ENCODE measurements at regions not wholly inside any gene's neighbourhood (a gene's known extent, or its start where the extent isn't known, plus 50 kb on each side); places are given as distances from the start of the nearest gene placed in this dataset.

- TF ChIP-seq POLR2AphosphoS5 (IDR thresholded peaks at IDR 0.05; ENCODE audit: low read depth, low read length), result no peak
- no peak for TF ChIP-seq POLR2A (IDR thresholded peaks at IDR 0.05; ENCODE audit: low read depth, low read length)
- no peak for TF ChIP-seq SPI1 (IDR thresholded peaks at IDR 0.05; ENCODE audit: low read depth, low read length)
- TF ChIP-seq TAF1 (IDR thresholded peaks at IDR 0.05; ENCODE audit: low read depth, low read length), result no peak
These were observed 74.3 kb upstream of the GUCY1A1 start for GRCh38 chr4:155592179-155592937.
